Fibroblast of pulmonary artery (primary cell): ENCODE measurements at regions not wholly inside any gene's neighbourhood (a gene's known extent, or its start where the extent isn't known, plus 50 kb on each side); places are given as distances from the start of the nearest gene placed in this dataset.

Source experiments
- DNase-seq: peaks from one replicate; pipeline ENCODE4 v3.0.0-alpha.2; 2010; ENCODE audit warnings: low read depth
- H3K4me3 ChIP-seq: replicated peaks from 2 replicates; pipeline ENCODE4 v1.5.1; 2011; ENCODE audit warnings: low read depth, mild to moderate bottlenecking, control low read depth, low read length, moderate library complexity
- TF ChIP-seq, protein P1 (sequence below): IDR thresholded peaks from 2 replicates; pipeline ENCODE4 v1.5.1; 2011; ENCODE audit warnings: mild to moderate bottlenecking, control low read depth, low read length, inconsistent platforms; ENCODE audit errors: missing control alignments

DNA sequence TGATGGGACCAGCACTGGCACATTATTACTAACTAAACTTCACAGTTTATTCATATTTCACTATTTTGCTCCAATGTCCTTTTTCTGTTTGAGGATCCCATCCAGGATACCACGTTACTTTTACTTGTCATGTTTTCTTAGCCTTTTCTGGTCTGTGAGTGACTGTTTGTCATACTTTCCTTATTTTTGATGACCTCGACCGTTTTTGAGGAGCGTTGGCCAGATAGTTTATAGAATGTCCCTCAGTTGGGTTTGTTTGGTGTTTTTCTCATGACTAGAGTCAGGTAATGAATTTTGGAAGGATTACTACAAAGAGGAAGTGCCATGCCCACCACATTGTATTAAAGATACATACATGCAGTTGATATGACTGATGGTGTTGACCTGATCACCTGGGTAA is 199.4 kb upstream of the CCND2 start:
- H3K4me3 ChIP-seq, result no peak overlapping the region
- TF ChIP-seq, protein P1, sequence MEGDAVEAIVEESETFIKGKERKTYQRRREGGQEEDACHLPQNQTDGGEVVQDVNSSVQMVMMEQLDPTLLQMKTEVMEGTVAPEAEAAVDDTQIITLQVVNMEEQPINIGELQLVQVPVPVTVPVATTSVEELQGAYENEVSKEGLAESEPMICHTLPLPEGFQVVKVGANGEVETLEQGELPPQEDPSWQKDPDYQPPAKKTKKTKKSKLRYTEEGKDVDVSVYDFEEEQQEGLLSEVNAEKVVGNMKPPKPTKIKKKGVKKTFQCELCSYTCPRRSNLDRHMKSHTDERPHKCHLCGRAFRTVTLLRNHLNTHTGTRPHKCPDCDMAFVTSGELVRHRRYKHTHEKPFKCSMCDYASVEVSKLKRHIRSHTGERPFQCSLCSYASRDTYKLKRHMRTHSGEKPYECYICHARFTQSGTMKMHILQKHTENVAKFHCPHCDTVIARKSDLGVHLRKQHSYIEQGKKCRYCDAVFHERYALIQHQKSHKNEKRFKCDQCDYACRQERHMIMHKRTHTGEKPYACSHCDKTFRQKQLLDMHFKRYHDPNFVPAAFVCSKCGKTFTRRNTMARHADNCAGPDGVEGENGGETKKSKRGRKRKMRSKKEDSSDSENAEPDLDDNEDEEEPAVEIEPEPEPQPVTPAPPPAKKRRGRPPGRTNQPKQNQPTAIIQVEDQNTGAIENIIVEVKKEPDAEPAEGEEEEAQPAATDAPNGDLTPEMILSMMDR, result no peak
- DNase-seq, result no peak

DNA sequence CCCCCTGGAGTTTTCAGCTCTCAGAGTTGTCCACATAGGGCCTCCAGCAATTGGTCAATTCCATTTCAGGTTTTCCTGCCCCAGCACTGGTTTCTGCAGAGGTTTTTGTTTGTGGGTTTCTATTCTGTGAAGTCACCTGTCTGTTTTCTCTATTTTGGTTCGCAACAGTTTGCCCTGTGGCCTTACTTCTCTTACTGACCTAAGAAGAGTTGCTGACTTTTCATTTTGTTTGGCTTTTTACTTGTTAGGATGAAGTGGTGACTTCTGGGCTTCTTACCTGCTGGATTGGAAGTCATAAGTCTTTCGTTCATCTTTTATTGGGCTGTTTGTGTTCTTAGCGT is 196.4 kb upstream of the PARP11 start:
- DNase-seq, result no peak
- no peak overlapping the region for H3K4me3 ChIP-seq
- TF ChIP-seq, protein P1, result no peak

DNA sequence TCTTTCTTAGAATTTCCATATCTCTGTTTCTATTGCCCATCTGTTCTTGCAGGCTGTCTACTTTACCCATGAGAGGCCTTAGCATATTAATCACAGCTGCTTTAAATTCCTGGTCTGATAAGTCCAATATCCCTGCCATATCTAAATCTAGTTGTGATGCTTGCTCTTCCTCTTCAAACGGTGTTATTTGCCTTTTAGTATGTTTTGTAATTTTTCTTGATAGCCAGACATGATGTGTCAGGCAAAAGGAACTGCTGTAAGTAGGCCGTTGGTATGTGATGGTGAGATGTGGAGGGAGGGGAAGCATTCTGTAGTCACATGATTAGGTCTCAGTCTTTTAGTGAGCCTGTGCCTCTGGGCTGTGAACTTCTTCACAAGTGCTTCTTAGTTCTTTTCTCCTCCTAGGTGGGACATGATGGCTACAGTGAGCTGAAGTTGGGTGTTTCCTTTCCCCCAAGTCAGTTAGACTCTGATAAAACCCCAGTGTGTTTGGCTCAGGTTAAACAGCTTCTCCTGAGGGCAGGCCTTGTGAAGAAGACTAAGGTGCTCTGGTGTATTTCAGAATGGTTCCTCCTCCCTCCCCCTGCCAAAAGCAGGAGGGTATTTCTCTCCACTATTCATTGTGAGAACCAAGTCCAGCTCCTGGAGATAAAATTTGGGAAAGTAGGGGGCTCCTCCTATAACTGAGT is 195.9 kb upstream of the PARP11 start:
- DNase-seq, result peak; percentile 0
- no peak overlapping the region for H3K4me3 ChIP-seq
- TF ChIP-seq, protein P1, result no peak

DNA sequence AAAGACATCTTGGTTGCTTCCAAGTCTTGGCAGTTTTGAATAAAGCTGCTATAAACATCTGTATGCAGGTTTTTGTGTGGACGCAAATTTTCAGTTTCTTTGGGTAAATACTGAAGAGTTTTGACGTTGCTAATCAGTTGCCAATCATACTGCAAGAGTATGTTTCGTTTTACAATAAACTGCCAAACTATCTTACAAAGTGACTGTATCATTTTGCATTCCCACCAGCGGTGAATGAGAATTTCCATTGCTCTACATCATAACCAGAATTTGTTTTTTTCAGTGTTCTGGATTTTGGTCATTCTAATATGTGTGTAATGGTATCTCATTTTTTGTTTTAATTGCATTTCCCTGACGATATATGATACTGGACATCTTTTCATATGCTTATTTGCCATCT is 190.8 kb upstream of the PARP11 start:
- DNase-seq, result no peak
- TF ChIP-seq, protein P1, result no peak
- no peak overlapping the region for H3K4me3 ChIP-seq

DNA sequence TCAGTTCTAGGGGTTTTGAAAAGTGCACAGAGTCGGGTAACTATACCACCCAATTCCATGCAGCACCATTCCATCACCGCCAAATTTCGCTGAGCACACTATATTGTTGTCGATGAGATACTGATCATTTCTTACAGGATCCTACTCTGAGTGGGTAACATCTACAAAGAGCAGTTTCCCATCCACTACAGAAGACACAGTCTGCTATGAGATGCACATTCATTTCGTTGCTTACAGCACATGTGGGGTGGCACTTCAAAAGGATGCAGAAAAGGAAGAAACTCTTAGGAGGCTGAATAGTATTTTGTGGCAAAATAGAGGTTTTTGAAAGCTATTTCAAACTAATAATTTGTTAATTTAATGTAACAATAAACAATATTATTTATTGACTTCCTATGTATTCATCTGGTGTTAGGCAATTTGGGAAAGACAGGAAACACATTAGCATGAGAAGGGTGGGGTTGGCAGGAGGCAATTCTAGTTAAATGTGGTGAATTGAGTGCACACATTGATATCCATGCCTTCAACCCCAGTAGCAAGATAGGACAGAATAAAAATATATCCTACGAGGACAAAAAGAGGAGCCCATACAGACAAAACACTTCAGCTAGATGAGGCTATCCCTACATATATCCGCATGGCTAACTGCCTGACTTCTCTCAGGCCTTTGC is 186.8 kb upstream of the PARP11 start:
- no peak for DNase-seq
- H3K4me3 ChIP-seq, result no peak overlapping the region
- TF ChIP-seq, protein P1, result no peak

DNA sequence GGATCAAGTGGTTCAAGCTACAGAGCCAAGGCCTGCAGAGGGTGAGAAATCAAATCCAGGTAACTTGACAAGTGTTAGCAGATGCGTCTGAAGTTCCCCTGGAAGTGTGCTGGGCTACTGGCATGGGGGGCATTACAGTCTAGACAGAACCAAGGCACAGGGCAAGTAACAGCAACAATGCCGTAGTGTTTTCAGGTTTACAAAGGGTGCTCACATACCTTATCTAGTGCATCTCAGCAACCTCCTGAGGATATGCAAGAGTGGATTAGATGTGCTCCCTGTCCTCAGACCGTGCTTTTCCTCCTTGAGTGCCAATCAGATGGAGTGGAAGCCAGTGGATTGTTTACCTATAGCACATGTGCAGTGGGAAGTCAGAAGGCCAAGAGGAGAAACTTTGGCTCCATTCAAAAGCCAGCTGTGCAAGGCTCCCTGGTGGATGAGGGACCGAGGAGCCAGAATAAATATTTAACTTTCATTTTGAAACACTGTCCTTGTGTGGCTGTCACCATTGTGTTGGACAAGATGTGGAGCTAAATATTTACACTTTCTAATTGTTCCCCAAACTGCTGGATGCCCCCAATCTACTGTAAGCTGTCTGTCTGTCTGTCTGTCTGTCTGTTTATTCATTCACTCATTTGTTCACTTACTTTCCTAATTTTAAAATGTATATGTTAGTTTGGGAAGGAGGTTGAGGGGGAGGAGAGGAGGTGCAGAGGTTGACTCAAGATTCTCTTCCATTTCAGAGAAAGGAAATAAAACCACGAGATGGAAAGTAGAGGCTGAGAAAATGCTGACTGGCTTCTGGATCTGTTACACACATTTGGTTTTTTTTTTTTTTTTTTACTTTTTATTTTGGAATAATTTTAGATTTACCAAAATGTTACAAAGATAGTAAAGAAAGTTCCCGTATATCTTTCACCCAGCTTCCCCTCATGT is 184.0 kb upstream of the PARP11 start:
- H3K4me3 ChIP-seq, result no peak overlapping the region
- TF ChIP-seq, protein P1, result no peak
- DNase-seq, result no peak
